NCI-H2029 (cell line): ENCODE measurements at regions not wholly inside any gene's neighbourhood (a gene's known extent, or its start where the extent isn't known, plus 50 kb on each side); places are given as distances from the start of the nearest gene placed in this dataset.

Experiments
- DNase-seq: peaks from one replicate; lab custom pipeline; 2025; lab: John Stamatoyannopoulos, UW

DNA sequence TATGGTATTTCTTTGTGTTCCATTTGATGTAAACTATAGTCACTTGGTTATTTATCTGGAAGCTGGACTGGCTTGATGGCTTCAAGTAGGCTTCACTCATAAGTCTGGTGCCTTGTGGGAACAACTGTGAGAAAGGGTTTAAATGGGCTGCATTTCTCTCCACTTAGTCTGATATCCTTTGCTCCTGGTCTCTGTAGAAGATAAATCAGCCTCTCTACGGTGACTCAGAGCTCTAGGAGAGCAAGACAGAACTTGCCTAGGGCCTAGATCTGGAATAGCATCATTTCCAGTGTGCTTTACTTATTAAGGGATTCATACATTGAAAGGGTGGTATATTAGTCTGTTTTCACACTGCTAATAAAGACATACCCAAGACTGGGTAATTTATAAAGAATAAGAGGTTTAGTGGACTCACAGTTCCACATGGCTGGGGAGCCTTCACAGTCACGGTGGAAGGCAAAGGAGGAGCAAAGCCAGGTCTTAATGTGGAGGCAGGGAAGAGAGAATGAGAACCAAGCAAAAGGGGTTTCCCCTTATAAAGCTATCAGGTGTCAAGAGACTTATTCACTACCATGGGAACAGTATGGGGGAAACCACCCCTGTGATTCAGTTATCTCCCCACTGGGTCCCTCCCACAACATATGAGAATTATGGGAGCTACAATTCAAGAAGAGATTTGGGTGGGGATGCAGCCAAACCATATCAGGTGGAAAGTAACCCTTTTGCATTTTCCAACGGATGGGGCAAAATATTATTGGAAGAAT is 1746.4 kb upstream of the PCDH7 start:
- DNase-seq = no peak

- no peak for DNase-seq
Observed at GRCh38 chr4:28976369-28976768, 1743.8 kb upstream of the PCDH7 start.

- DNase-seq = no peak
Observed at GRCh38 chr4:29002151-29002550, 1718.0 kb upstream of the PCDH7 start.

- DNase-seq = no peak
Observed at GRCh38 chr4:29005838-29006237, 1714.3 kb upstream of the PCDH7 start.

GRCh38 chr4:29009908-29010307 is 1710.3 kb upstream of the PCDH7 start:
- no peak for DNase-seq

GRCh38 chr4:29013341-29013740 is 1706.8 kb upstream of the PCDH7 start:
- no peak for DNase-seq

- no peak for DNase-seq
Observed at GRCh38 chr4:29014555-29014954, 1705.6 kb upstream of the PCDH7 start.

DNA sequence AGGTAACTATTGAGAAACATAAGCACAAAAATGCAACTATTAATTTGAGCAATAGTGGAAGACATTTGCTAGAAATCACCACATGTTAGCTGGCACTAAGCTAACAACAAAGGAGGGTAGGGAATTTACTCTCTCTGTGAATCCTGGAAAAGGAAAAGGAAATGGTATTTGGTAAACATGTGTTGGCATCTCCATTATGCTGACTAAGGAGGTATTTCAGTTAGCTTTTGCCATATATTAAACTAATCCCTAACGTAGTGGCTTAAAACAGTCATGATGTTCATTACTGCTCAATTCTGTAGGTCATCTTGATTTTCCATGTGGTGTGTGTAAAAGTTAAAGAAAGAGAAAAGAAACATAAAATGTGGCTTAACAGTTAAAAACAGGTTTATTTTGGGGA is 1686.5 kb upstream of the PCDH7 start:
- DNase-seq = no peak

GRCh38 chr4:29037501-29037900 is 1682.7 kb upstream of the PCDH7 start:
- DNase-seq = no peak

GRCh38 chr4:29043411-29043810 is 1676.8 kb upstream of the PCDH7 start:
- no peak for DNase-seq

GRCh38 chr4:29046186-29046585 is 1674.0 kb upstream of the PCDH7 start:
- no peak for DNase-seq

GRCh38 chr4:29046781-29047180 is 1673.4 kb upstream of the PCDH7 start:
- no peak for DNase-seq

GRCh38 chr4:29047341-29048041 is 1672.7 kb upstream of the PCDH7 start:
- DNase-seq = no peak

DNA sequence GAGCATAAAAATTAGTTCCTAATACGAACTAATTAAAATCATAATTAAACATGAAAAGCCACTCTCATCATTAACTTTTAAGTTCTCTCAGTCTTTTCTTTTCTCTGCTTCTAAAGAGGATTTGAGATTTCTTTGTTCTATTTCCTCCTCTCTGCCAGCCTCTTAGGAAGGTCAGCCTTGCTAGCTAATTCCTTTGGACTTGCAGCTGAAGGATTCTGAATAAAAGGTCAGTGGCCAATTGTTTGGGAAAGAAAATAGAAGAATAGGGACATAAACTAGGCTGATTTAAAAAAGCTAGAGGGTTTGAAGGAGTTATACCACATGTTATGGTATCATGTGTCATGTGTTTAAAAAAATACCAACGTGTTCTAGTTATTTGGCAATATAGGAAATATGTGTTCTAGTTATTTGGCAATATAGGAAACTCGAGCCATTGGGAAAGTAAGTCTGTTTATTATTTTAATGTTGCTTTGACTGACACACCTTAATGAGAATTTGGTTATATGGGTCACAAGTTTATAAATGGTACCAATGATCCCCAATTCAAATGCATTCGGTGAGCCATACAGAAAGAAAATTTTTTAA is 1668.7 kb upstream of the PCDH7 start:
- no peak for DNase-seq

DNA sequence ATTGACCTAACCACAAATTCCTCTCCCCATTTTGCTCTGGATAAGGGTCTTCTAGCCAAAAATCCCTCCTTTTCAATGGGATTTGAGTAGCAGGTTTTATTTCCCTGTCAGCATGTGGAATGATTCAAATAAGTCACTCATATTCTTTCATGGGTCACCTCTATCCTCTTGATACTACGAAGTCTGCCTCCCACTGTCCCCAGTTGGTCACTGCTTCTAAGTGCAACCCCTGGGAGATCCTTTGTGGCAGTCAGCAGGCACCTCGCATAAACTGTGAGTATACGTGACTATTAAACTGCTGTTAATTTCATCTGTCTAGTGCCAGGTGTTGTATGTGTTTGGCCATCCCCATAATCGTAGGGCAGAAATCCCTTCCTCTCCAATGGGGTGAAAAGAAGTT is 1667.9 kb upstream of the PCDH7 start:
- DNase-seq = no peak

DNA sequence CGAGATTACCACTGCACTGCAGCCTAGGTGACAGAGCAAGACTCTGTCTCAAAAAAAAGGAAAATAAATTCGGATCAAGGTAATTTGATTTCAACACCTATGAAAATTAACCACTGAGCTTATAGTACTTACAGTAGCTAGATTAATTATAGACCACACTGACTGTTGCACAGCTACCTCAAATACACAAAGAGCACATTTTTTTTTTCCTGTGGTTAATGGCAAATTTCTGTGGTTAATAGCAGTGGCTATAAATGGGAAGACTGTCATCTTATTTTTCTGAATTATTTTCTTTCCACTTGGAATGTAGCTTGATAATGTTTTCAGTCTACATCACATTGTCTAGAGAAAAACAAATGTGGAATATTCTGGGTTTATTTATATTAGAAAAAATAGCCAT is 1661.6 kb upstream of the PCDH7 start:
- no peak for DNase-seq

DNA sequence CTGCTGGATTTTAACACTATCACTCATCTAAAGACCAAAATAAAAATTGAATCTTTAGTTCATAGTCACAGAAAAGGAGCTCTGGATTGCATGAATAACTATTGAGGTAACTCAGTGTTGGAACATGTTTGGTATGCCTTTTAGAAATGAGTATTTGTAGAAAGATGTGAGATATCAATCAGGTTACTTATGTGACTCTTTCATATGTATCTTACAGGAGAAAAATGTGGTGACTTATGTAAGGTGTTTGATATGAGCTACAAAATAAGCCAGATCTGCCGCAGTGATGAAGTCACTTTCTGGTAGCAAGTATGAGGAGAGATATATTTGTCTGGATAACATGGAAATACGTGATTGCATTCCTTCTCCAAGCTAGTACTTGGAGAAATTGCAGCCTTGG is 1653.3 kb upstream of the PCDH7 start:
- no peak for DNase-seq

- DNase-seq = no peak
Observed at GRCh38 chr4:29073571-29073970, 1646.6 kb upstream of the PCDH7 start.

DNA sequence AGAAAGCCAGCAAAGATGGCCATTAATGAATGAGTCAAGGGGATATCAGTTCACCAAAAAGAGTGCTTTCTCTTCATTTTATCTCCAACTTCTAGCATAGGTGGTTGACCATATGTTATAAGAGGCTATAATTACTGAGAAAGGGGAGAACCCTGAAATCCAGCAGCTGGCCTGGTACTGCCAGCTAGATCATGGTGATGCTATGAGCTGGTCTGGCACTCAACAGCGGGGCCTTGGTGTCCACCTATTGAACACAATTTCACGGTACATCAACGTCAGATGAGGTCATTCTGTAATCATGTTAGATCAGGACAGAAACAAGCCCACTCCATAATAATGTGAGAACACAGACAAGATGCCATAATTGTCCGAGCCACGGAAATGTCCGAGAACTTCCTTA is 1644.8 kb upstream of the PCDH7 start:
- no peak for DNase-seq

- DNase-seq = no peak
Observed at GRCh38 chr4:29079260-29079659, 1640.9 kb upstream of the PCDH7 start.

- DNase-seq = peak; percentile 1
Observed at GRCh38 chr4:29081234-29081955, 1638.8 kb upstream of the PCDH7 start.

DNA sequence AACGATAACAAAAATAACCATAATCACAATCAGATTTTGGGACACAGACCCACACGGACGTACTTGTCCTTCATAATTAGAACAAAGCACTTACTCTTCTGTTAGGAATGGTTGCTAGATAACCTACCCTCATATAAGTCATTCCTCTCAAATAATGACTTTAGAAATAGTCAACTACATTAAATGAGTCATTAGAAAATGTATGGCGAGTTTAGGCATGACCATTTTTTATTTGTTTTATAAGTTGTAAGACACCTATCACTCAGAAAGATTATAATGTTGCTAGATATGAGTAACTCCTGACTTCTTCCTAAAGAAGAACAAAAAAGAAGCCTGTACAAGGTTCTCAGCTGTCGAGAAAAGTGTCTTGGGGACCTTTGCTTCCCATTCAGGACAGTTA is 1637.5 kb upstream of the PCDH7 start:
- DNase-seq = no peak

DNA sequence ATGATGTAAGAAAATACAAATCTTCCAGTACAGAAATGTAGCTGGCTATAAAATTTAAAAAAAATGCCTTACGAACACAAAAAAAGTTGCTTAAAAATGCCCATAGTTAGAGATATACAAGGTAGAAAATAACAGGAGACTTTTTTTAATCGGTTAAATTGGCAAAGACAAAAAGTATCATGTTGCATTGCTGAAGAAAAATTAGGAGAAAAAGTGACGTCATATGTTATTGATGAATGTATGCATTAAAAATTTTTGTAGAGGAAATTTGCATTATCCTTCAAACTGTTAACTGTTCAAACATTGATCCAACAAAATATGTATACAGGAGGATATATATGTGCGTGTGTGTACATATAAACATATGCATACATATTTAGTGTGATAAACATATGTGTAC is 1634.4 kb upstream of the PCDH7 start:
- DNase-seq = no peak
